ENCODE measurements at regions not wholly inside any gene's neighbourhood (a gene's known extent, or its start where the extent isn't known, plus 50 kb on each side); places are given as distances from the start of the nearest gene placed in this dataset.

DNA sequence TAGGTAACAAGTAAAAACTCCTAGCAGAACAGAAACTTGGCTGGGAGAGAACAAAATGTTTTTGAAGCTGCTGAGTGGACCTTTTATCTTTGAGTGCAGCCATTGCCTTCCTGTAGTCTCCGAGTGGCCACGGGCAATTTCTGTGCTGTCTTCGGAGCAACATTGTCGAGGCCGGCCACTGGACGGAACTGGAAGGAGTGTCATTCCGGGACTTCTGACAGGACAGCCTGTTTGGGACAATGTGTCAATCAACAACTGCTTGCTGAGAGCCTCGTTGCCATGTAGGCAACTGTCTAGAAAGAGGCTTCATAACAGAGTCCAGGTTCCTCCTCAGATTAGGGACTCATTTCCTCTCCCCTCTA is 96.2 kb upstream of the CDYL2 start:
- TF ChIP-seq CTCF (conservative IDR thresholded peaks at IDR 0.05): no peak
- TF ChIP-seq EZH2 (IDR thresholded peaks at IDR 0.05; ENCODE audit: low read depth): no peak
